ENCODE measurements at regions not wholly inside any gene's neighbourhood (a gene's known extent, or its start where the extent isn't known, plus 50 kb on each side); places are given as distances from the start of the nearest gene placed in this dataset.

- TF ChIP-seq, protein P1, sequence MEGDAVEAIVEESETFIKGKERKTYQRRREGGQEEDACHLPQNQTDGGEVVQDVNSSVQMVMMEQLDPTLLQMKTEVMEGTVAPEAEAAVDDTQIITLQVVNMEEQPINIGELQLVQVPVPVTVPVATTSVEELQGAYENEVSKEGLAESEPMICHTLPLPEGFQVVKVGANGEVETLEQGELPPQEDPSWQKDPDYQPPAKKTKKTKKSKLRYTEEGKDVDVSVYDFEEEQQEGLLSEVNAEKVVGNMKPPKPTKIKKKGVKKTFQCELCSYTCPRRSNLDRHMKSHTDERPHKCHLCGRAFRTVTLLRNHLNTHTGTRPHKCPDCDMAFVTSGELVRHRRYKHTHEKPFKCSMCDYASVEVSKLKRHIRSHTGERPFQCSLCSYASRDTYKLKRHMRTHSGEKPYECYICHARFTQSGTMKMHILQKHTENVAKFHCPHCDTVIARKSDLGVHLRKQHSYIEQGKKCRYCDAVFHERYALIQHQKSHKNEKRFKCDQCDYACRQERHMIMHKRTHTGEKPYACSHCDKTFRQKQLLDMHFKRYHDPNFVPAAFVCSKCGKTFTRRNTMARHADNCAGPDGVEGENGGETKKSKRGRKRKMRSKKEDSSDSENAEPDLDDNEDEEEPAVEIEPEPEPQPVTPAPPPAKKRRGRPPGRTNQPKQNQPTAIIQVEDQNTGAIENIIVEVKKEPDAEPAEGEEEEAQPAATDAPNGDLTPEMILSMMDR (conservative IDR thresholded peaks at IDR 0.05) = no peak
- TF ChIP-seq ZFX (IDR thresholded peaks at IDR 0.05) = no peak
Observed at GRCh38 chr2:4967206-4967605, 725.0 kb upstream of the SOX11 start.

Measured in C4-2B (cell line).